AG09309 (cell line): ENCODE measurements at regions not wholly inside any gene's neighbourhood (a gene's known extent, or its start where the extent isn't known, plus 50 kb on each side); places are given as distances from the start of the nearest gene placed in this dataset.
A peak's percentile ranks its signal among the peaks of the same experiment; 100 is the strongest.

Experiments
- DNase-seq: peaks from one replicate; pipeline ENCODE4 v3.0.0-alpha.2; 2010; ENCODE audit warnings: low read depth
- H3K4me3 ChIP-seq: 2 replicates; pipeline ENCODE4 v1.5.1; 2011; ENCODE audit warnings: mild to moderate bottlenecking, low read depth, low read length, moderate library complexity; ENCODE audit not compliant: control insufficient read depth
- TF ChIP-seq, protein P1 (sequence below): IDR thresholded peaks from 2 replicates; pipeline ENCODE4 v1.5.1; 2011; ENCODE audit warnings: mild to moderate bottlenecking, low read depth, low read length, inconsistent platforms; ENCODE audit not compliant: insufficient read depth, control insufficient read depth; ENCODE audit errors: missing control alignments

DNA sequence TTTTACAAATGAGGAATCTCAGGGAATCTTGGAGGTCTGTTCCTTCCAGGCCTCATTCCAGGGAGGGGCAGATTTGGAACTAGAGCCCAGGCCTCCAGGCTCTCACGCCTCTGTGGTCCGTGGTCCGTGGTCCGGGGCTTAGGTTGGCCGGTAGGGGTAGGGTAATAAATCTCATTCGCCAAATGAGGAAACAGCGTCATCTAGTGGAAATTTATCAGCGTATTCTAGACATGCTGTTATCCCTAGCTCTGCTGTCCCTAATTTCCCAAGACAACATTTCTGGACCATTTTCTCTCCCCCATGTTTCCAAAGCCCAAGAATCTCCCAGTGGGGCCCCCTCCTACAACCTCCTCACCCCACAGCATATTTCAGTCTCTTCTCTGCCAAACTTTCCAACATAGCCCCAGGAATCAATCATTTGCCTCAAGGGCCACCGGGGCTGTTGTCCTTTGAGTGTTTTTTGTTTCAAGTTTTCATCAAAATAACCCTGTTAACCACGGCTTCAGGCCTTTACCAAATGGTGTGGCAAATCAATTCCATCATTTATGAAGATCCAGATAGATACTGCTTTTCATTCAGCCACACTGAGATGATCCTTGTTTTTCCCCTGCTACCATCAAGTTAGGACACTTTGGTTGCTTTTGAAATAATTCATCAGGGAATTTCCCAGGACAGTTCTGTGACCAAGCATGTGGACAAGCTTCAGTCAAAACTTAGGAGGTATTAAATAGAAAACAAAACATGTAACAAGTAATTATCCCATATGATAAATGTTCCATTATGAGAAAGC lies 126.8 kb downstream of the ALDH8A1 start:
- peak; percentile 57 for DNase-seq
- H3K4me3 ChIP-seq: no peak overlapping the region
- TF ChIP-seq, protein P1, sequence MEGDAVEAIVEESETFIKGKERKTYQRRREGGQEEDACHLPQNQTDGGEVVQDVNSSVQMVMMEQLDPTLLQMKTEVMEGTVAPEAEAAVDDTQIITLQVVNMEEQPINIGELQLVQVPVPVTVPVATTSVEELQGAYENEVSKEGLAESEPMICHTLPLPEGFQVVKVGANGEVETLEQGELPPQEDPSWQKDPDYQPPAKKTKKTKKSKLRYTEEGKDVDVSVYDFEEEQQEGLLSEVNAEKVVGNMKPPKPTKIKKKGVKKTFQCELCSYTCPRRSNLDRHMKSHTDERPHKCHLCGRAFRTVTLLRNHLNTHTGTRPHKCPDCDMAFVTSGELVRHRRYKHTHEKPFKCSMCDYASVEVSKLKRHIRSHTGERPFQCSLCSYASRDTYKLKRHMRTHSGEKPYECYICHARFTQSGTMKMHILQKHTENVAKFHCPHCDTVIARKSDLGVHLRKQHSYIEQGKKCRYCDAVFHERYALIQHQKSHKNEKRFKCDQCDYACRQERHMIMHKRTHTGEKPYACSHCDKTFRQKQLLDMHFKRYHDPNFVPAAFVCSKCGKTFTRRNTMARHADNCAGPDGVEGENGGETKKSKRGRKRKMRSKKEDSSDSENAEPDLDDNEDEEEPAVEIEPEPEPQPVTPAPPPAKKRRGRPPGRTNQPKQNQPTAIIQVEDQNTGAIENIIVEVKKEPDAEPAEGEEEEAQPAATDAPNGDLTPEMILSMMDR: peak; percentile 88

DNA sequence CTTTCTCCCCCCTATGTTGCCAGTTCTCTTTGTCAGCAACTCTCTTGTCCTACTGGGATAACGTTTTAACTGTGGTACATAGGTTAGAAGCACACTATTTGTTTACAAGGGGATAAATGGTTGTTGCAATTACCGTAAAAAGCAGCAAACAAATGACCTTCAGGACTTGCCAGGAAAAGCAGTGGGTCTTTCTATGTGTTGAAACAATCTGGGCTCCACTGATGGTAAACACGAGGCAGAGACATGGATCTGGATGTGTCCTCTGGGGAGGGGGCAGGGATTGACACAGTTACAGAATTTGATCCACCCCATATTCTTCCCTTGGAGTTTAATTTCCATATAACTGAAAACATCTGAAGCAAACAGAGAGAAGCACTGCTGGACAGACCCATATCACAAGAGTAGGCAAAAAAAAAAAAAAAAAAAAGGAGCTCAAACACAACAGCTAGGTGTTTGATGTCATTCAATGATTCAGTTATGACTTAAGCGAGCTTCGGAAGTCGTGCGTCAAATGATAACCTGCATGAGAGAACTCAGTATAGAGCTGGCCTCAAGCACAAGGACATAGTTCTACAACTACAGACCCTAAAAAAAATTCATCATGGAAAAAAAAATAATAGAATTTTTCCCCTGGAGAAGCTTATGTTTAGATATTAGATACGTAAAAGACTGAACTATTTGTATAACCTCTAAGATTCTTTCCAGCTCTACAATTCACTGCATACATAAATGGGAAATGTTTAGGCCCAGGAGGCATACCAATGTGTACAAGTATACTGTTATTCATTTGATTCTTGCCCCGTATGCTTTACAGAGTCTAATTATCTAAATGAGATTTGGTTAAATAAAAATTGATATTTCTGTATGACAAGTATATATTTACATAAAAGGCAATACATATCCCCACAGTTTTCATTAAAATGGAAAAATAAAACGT lies 127.7 kb downstream of the ALDH8A1 start:
- DNase-seq: no peak
- no peak overlapping the region for H3K4me3 ChIP-seq
- TF ChIP-seq, protein P1: no peak

- H3K4me3 ChIP-seq: no peak overlapping the region
- TF ChIP-seq, protein P1: no peak
These were observed 128.5 kb downstream of the ALDH8A1 start for GRCh38 chr6:134821397-134821796.

GRCh38 chr6:134819863-134820800 lies 129.8 kb downstream of the ALDH8A1 start:
- H3K4me3 ChIP-seq: no peak overlapping the region
- DNase-seq: no peak
- TF ChIP-seq, protein P1: no peak

More at GRCh38 chr6:134821397-134821796, 128.5 kb downstream of the ALDH8A1 start:
- no peak for DNase-seq

GRCh38 chr6:134819236-134819635 lies 130.7 kb downstream of the ALDH8A1 start:
- TF ChIP-seq, protein P1: no peak
- no peak overlapping the region for H3K4me3 ChIP-seq
- no peak for DNase-seq

GRCh38 chr6:134817448-134817847 lies 132.5 kb downstream of the ALDH8A1 start:
- TF ChIP-seq, protein P1: no peak
- H3K4me3 ChIP-seq: no peak overlapping the region
- no peak for DNase-seq
